ENCODE measurements at regions not wholly inside any gene's neighbourhood (a gene's known extent, or its start where the extent isn't known, plus 50 kb on each side); places are given as distances from the start of the nearest gene placed in this dataset.

- Histone ChIP-seq H3K4me3 (replicated peaks in 1 of 2; ENCODE audit: low read depth in 1 of 2, low read length in 2 of 2) (no peak overlapping the region), H3K9me2 (ENCODE audit: insufficient read depth) (no peaks in the 10 kb centered on the region), H3K36me3 (ENCODE audit: control insufficient read depth in 1 of 2, insufficient read depth in 2 of 2, low read length in 2 of 2) (no peaks in the 10 kb centered on the region), H3K4me2 (ENCODE audit: low read length) (no peak overlapping the region), H3K79me2 (ENCODE audit: insufficient read depth, low read length) (no peaks in the 10 kb centered on the region), H3K27me3 (ENCODE audit: insufficient read depth, low read length) (no peaks in the 10 kb centered on the region), H3K9me3 (ENCODE audit: control insufficient read depth in 1 of 2, insufficient read depth in 1 of 2, low read depth in 1 of 2, low read length in 2 of 2) (peaks cover 4 to 28% of the 10 kb centered on the region in 2 experiments; a peak in 2 of 4 replicates), H3K27ac (ENCODE audit: low read depth, low read length) (no peak overlapping the region), H4K20me1 (ENCODE audit: insufficient read depth) (no peaks in the 10 kb centered on the region), H3K9ac (ENCODE audit: low read length) (no peak overlapping the region), H3K4me1 (ENCODE audit: control insufficient read depth in 1 of 2, insufficient read depth in 2 of 2, low read length in 2 of 2) (no peaks in the 10 kb centered on the region), H2AFZ (ENCODE audit: low read depth, low read length, poor library complexity, severe bottlenecking) (no peak overlapping the region)
- TF ChIP-seq EZH2 (IDR thresholded peaks at IDR 0.05), result no peak
- TF ChIP-seq SP1 (IDR thresholded peaks at IDR 0.05; ENCODE audit: low read depth), result no peak
- TF ChIP-seq ATF3 (IDR thresholded peaks at IDR 0.05), result no peak
- no peak for TF ChIP-seq CEBPB (IDR thresholded peaks at IDR 0.05; ENCODE audit: low read depth)
- no peak for TF ChIP-seq CTCF (IDR thresholded peaks at IDR 0.05 in 2 of 3, conservative IDR thresholded peaks at IDR 0.05 in 1 of 3; ENCODE audit: borderline replicate concordance in 1 of 3, insufficient read depth in 1 of 3, low read depth in 2 of 3, low read length in 2 of 3)
- TF ChIP-seq ELF1 (IDR thresholded peaks at IDR 0.05; ENCODE audit: borderline replicate concordance, low read depth), result no peak
- no peak for TF ChIP-seq FOSL1 (IDR thresholded peaks at IDR 0.05; ENCODE audit: low read depth)
- no peak for TF ChIP-seq MAX (IDR thresholded peaks at IDR 0.05)
- no peak for TF ChIP-seq ZNF274 (IDR thresholded peaks at IDR 0.05; ENCODE audit: low read depth, low read length)
- TF ChIP-seq CBX3 (IDR thresholded peaks at IDR 0.05; ENCODE audit: low read depth), result no peak
- TF ChIP-seq TCF7L2 (IDR thresholded peaks at IDR 0.05; ENCODE audit: borderline replicate concordance, extremely low read depth, insufficient read depth, insufficient read length), result no peak
- TF ChIP-seq SIN3A (IDR thresholded peaks at IDR 0.05; ENCODE audit: low read depth), result no peak
- no peak for TF ChIP-seq ZBTB33 (IDR thresholded peaks at IDR 0.05; ENCODE audit: extremely low read depth, insufficient replicate concordance, low read length)
- POLR2A ChIA-PET, result no interaction called here
- RAD21 ChIA-PET (ENCODE audit: low non-redundant PET in 1 of 2, low total read pairs in 2 of 2, uncharacterized antibody in 2 of 2, unreplicated experiment in 2 of 2), result no interaction called here
- intact Hi-C loops (cut with micrococcal nuclease), result no loop called here
- CTCF ChIA-PET, result no interaction called here
- no peak for ATAC-seq
- no TSS peak for BruUV-seq (replicated peaks)
- DNase-seq (ENCODE audit: low read depth, low spot score), result no peak
Observed at GRCh38 chr21:21612466-21612865, 614.3 kb downstream of the NCAM2 start.

Measured in HCT116 (cell line).